ENCODE measurements at regions not wholly inside any gene's neighbourhood (a gene's known extent, or its start where the extent isn't known, plus 50 kb on each side); places are given as distances from the start of the nearest gene placed in this dataset.

DNA sequence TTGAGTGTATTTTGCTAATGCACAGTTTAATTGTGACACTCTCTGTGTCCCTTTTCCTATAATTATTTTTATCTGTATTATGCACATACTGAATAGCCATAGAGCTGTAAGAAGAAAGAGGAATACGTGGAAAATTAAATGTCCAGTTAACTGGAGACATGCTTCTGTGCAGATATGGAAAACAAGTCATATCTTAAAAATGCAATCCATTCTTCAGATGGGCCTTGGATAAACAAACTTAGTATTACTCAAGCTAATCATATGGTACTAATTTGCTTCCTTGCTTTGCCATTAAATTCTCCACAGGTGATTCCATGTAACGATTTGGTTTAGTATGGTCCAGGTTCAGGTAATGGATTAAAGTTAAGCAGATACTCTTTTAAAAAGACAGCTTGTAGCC, 201.2 kb upstream of the CELF2 start:
- Histone ChIP-seq H3K27me3 (no peaks in the 10 kb centered on the region), H3K36me3 (no peaks in the 10 kb centered on the region), H3K27ac (no peak overlapping the region), H3K4me3 (no peak overlapping the region), H3K9me3 (no peaks in the 10 kb centered on the region), H3K4me1 (no peaks in the 10 kb centered on the region)
- no peak for TF ChIP-seq CTCF (IDR thresholded peaks at IDR 0.05)
- intact Hi-C loops (cut with DNase I): no loop called here
- no peak for ATAC-seq
- FAIRE-seq: no peak
- no peak for DNase-seq
- WGBS, 2 donors: 50 to 71% methylated on average over 2 of the region's 2 CpGs

GRCh38 chr10:10817609-10818008, 200.1 kb upstream of the CELF2 start:
- intact Hi-C loops (cut with DNase I): no loop called here
- ATAC-seq (no peak), DNase-seq (no peak), FAIRE-seq (no peak)
- 60 to 93% methylated on average over 5 of the region's 5 CpGs for WGBS, 2 donors
- no peak for TF ChIP-seq CTCF (IDR thresholded peaks at IDR 0.05)
- Histone ChIP-seq H3K27me3 (no peaks in the 10 kb centered on the region), H3K36me3 (no peaks in the 10 kb centered on the region), H3K4me1 (no peaks in the 10 kb centered on the region), H3K4me3 (no peak overlapping the region), H3K9me3 (no peaks in the 10 kb centered on the region), H3K27ac (no peak overlapping the region)

GRCh38 chr10:10818082-10818481, 199.6 kb upstream of the CELF2 start:
- DNase-seq (no peak), FAIRE-seq (no peak), ATAC-seq (peak in 2 of 4 donors; percentile 34 to 38)
- H3K9me3 ChIP-seq: no peaks in the 10 kb centered on the region
- no peak overlapping the region for H3K4me3 ChIP-seq
- no peaks in the 10 kb centered on the region for H3K36me3 ChIP-seq
- no peak for TF ChIP-seq CTCF (IDR thresholded peaks at IDR 0.05)
- WGBS, 2 donors: 81 to 87% methylated on average over 2 of the region's 2 CpGs
- intact Hi-C loops (cut with DNase I): no loop called here
- H3K27me3 ChIP-seq: no peaks in the 10 kb centered on the region
- H3K4me1 ChIP-seq: no peaks in the 10 kb centered on the region
- no peak overlapping the region for H3K27ac ChIP-seq

DNA sequence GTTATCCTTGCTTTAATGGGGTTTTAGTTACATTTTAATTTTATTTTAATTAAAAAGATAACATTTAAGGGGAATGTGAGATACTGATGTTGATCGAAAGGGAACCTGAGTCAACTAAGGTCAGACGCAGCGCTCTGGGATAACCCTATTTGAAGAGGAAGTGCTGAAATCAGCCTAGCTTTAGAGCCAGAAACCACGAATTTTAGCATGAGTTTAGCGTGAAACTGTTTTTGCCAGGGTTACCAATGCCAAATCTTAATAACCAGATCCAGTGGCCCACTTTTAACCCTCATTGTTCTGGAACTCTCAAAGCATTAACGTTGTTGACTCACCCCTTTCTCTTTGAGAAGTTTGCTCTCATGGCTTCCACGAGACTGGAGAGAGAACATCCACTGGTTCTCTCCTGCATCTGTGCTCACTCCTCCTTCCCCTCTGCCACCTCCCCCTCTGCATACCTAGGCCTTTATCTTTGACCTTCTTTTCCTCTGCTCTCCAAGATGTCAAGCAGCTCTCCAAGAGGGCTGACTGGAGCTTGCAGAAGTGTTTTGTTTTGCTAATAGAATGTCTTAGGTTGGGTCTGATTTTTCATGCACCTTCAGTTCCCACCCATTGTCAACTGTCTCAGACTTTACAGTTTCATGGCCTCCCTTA, 198.3 kb upstream of the CELF2 start:
- TF ChIP-seq CTCF (IDR thresholded peaks at IDR 0.05): no peak
- no peak for FAIRE-seq
- Histone ChIP-seq H3K9me3 (no peaks in the 10 kb centered on the region), H3K4me1 (no peaks in the 10 kb centered on the region), H3K36me3 (no peaks in the 10 kb centered on the region), H3K27me3 (no peaks in the 10 kb centered on the region), H3K27ac (no peak overlapping the region), H3K4me3 (no peak overlapping the region)
- no peak for DNase-seq
- intact Hi-C loops (cut with DNase I): no loop called here
- ATAC-seq: no peak
- whole genome bisulfite sequencing, 2 donors: 36 to 63% methylated on average over 7 of the region's 7 CpGs

DNA sequence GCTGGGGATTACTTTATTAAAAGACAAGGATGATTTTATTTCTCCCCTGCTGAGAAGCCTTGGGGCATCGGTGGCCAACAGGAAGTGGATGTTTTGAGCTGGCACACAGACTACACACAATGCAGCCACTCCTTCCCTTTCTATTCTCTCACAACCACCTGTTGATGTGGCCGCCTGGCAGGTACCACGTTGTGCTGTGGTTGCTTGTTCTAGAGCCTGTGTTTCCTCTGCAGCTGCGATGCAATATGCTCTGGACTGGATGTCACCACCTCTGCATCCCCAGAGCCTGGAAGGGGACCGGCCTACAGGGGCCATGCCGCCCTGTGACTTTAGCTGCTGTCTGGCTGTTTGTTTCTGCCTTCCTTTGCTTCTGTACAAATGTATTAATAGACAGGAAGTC, 195.7 kb upstream of the CELF2 start:
- Histone ChIP-seq H3K27me3 (no peaks in the 10 kb centered on the region), H3K9me3 (no peaks in the 10 kb centered on the region), H3K36me3 (no peaks in the 10 kb centered on the region), H3K27ac (no peak overlapping the region), H3K4me1 (no peaks in the 10 kb centered on the region), H3K4me3 (no peak overlapping the region)
- FAIRE-seq (no peak), ATAC-seq (no peak), DNase-seq (no peak)
- intact Hi-C loops (cut with DNase I): no loop called here
- WGBS, 2 donors: 57 to 72% methylated on average over 6 of the region's 6 CpGs
- no peak for TF ChIP-seq CTCF (IDR thresholded peaks at IDR 0.05)
